Suprapubic skin (tissue), 3 donors: ENCODE measurements at regions not wholly inside any gene's neighbourhood (a gene's known extent, or its start where the extent isn't known, plus 50 kb on each side); places are given as distances from the start of the nearest gene placed in this dataset.

ENCODE experiments used
- POLR2A ChIP-seq, 2 donors: fragments of 450-650 bp; IDR thresholded peaks; one replicate each; pipeline ENCODE4 v1.6.1; 2017; ENCODE audit warnings: antibody characterized with exemption in 2 of 2, mild to moderate bottlenecking in 2 of 2, moderate library complexity in 2 of 2
- TF ChIP-seq, protein P1 (sequence below), 2 donors: fragments of 200-600 bp in 1 of 2; fragments of 450-650 bp in 1 of 2; sonication (generic) in 1 of 2; IDR thresholded peaks; one replicate each; pipeline ENCODE4 v1.5.1; 2016 to 2019; ENCODE audit warnings: antibody characterized with exemption in 2 of 2, mild to moderate bottlenecking in 1 of 2, moderate library complexity in 1 of 2

GRCh38 chr11:96707273-96707672 is 317.5 kb downstream of the JRKL start:
- no peak for TF ChIP-seq POLR2A (IDR thresholded peaks at IDR 0.05)
- TF ChIP-seq, protein P1, sequence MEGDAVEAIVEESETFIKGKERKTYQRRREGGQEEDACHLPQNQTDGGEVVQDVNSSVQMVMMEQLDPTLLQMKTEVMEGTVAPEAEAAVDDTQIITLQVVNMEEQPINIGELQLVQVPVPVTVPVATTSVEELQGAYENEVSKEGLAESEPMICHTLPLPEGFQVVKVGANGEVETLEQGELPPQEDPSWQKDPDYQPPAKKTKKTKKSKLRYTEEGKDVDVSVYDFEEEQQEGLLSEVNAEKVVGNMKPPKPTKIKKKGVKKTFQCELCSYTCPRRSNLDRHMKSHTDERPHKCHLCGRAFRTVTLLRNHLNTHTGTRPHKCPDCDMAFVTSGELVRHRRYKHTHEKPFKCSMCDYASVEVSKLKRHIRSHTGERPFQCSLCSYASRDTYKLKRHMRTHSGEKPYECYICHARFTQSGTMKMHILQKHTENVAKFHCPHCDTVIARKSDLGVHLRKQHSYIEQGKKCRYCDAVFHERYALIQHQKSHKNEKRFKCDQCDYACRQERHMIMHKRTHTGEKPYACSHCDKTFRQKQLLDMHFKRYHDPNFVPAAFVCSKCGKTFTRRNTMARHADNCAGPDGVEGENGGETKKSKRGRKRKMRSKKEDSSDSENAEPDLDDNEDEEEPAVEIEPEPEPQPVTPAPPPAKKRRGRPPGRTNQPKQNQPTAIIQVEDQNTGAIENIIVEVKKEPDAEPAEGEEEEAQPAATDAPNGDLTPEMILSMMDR (IDR thresholded peaks at IDR 0.05): no peak
